ENCODE measurements at regions not wholly inside any gene's neighbourhood (a gene's known extent, or its start where the extent isn't known, plus 50 kb on each side); places are given as distances from the start of the nearest gene placed in this dataset.

GRCh38 chr1:60620087-60620486 is 462.3 kb upstream of the NFIA start:
- no peak for TF ChIP-seq CTCF (conservative IDR thresholded peaks at IDR 0.05)
- TF ChIP-seq EZH2 (IDR thresholded peaks at IDR 0.05; ENCODE audit: low read depth), result no peak
